ENCODE measurements at regions not wholly inside any gene's neighbourhood (a gene's known extent, or its start where the extent isn't known, plus 50 kb on each side); places are given as distances from the start of the nearest gene placed in this dataset.

DNA sequence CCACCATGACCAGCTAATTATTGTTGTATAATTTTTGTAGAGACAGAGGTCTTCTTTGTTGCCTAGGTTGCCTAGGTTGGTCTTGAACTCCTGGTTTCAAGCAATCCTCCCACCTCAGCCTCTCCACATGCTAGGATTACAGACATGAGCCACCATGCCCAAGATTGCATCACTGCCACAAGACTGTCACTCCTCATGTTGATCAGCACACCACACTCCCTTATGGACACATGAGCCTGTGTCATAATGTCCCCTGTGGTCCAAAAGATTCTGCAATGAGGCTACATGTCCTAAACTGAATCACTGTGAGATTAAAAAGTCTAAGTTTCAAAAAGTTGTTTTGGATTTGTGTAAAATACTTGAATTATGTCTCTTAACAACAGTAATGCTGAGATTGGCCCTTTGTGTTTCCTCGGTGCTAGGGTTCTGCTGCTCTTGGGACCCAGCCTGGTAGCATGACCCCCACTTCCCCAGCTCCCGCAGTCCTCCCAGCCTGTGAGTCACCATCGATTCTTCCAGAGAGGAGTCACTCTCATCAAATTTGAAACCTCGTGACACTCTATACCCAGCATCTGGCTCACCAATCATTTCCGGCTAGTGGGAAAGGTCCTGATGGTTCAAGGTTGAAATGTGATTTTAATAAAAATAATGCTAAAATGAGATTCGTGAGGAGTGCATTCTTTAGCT lies 890.9 kb downstream of the VRK1 start:
- CTCF ChIA-PET, result no interaction called here
- POLR2A ChIA-PET, result no interaction called here
- no peak overlapping the region for H3K4me3 ChIP-seq (ENCODE audit: low read depth, low read length)
- no peak for DNase-seq (ENCODE audit: low read depth, low spot score)
- TF ChIP-seq, protein P1, sequence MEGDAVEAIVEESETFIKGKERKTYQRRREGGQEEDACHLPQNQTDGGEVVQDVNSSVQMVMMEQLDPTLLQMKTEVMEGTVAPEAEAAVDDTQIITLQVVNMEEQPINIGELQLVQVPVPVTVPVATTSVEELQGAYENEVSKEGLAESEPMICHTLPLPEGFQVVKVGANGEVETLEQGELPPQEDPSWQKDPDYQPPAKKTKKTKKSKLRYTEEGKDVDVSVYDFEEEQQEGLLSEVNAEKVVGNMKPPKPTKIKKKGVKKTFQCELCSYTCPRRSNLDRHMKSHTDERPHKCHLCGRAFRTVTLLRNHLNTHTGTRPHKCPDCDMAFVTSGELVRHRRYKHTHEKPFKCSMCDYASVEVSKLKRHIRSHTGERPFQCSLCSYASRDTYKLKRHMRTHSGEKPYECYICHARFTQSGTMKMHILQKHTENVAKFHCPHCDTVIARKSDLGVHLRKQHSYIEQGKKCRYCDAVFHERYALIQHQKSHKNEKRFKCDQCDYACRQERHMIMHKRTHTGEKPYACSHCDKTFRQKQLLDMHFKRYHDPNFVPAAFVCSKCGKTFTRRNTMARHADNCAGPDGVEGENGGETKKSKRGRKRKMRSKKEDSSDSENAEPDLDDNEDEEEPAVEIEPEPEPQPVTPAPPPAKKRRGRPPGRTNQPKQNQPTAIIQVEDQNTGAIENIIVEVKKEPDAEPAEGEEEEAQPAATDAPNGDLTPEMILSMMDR (IDR thresholded peaks at IDR 0.05; ENCODE audit: insufficient read depth, low read length, missing control alignments), result no peak

DNA sequence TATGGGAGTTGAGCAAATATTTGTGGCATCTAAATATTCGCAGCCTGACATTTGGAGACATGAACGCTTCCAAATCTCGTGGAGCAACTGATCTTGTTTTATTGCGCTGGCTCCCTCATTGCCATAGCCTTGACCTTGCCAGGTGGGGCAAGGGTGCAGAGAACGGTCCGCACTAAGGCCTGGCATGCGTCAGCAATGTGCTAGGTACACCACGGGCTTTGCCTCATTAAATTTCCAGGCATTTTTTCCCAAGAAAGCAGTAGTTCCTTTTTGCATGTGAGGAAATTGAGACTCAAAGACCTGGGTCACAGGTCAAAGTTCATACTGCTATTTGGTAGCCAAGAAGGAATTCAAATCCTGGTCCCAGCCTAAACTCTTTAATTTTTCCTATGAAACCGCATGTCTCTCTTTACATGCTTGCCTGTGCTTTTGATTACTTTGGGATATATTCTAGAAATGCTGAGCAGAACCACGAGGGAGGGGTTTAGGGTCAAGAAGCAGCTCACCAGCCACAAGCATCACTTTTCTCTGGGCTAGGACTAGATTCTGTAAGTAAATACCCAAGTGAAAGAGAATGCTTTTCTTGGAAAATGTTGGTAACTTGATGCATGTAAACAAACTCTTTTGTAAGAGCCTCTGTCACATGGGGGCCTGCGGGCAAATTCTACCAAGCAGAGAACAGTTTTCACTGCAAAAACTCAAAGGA lies 891.6 kb downstream of the VRK1 start:
- H3K4me3 ChIP-seq (ENCODE audit: low read depth, low read length), result no peak overlapping the region
- POLR2A ChIA-PET, result no interaction called here
- no peak for DNase-seq (ENCODE audit: low read depth, low spot score)
- TF ChIP-seq, protein P1 (IDR thresholded peaks at IDR 0.05; ENCODE audit: insufficient read depth, low read length, missing control alignments), result no peak
- CTCF ChIA-PET, result no interaction called here

DNA sequence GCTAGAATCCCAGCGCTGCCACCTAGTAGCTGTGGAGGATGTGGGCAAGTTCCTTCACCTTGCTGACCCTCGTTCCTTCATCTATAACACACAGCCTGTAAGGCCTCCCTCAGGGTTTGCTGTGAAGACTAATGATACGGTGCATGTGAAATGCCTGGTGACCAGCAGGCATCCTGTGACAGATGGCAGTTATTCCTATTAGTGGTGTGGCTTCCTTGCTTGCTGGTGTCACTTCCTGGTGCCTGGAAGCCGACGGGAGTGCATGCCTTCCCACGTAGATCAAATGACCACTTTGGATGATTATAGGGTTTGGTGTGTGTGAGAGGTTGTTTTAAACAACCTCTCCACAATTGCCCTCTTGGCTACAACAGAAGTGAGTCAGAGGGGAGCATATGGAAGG lies 894.9 kb downstream of the VRK1 start:
- TF ChIP-seq, protein P1 (IDR thresholded peaks at IDR 0.05; ENCODE audit: insufficient read depth, low read length, missing control alignments), result no peak
- ChIA-PET POLR2A (no interaction called here), CTCF (no interaction called here)
- no peak overlapping the region for H3K4me3 ChIP-seq (ENCODE audit: low read depth, low read length)
- no peak for DNase-seq (ENCODE audit: low read depth, low spot score)

DNA sequence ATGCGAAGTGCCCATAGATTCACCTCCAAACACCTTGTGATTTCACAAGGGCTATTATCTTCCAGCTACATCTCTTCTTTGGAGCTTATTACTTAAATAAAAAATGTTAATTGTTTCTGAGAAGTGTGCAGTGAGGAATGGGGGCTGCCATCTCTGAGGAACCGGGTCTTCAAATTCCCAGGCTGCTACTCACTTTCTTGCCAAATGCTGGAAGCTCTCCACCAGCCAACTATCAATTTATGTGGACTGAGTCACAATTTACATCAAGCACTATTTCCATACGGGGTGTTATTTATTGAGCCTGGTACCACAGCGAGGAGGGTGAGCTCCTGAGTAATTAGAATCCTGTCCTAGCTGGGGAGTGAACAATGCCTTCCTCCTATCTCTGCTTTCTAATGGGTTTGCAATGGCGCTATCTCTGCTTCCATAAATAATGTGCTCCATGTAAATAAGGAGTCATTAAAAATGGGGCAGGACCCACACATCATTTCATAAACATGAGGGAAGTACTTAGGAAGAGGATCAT lies 898.3 kb downstream of the VRK1 start:
- CTCF ChIA-PET, result no interaction called here
- POLR2A ChIA-PET, result no interaction called here
- H3K4me3 ChIP-seq (ENCODE audit: low read depth, low read length), result no peak overlapping the region
- TF ChIP-seq, protein P1 (IDR thresholded peaks at IDR 0.05; ENCODE audit: insufficient read depth, low read length, missing control alignments), result no peak
- DNase-seq (ENCODE audit: low read depth, low spot score), result no peak

DNA sequence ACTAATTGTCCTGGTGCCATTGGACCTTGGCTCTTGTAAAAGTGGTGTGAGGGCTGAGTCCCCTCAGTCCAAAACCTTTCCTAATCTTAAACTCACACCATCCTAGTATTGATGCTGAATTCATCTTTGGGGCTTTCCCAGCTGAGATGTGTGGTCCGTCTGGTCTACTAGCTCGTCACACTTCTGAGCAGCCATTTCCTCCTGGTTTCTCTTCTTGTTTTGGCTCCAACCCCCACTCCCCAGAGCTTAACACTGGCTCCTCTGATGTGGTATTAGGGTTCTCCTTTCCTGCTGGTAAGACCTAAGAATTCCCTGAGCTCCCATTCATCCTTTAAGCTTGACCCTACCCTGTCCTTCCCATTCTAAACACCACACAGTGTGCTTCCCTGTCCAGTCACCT lies 900.6 kb downstream of the VRK1 start:
- ChIA-PET CTCF (no interaction called here), POLR2A (no interaction called here)
- no peak overlapping the region for H3K4me3 ChIP-seq (ENCODE audit: low read depth, low read length)
- no peak for DNase-seq (ENCODE audit: low read depth, low spot score)
- TF ChIP-seq, protein P1 (IDR thresholded peaks at IDR 0.05; ENCODE audit: insufficient read depth, low read length, missing control alignments), result no peak

DNA sequence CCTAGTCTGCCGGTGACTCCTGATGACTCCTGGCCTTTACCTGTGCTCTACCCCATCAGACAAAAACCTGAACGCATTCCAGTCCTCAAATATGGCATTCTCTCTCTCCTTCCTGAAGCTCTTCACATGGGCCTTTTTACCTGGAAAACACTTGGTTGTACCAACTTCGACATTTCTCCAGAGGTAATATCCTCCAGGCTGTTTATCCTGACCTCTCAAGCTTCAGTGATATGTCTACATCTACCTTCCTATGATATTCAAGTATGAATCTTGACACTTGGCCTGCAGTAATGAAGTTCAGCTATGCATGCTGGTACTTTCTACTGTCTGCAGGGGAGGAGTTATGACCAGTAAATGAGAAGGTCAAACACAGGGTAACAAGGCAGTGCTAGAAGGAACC lies 901.8 kb downstream of the VRK1 start:
- TF ChIP-seq, protein P1 (IDR thresholded peaks at IDR 0.05; ENCODE audit: insufficient read depth, low read length, missing control alignments), result no peak
- no peak for DNase-seq (ENCODE audit: low read depth, low spot score)
- H3K4me3 ChIP-seq (ENCODE audit: low read depth, low read length), result no peak overlapping the region
- POLR2A ChIA-PET, result no interaction called here
- CTCF ChIA-PET, result no interaction called here

All from AG04449 (cell line).